HepG2 (cell line): ENCODE measurements at regions not wholly inside any gene's neighbourhood (a gene's known extent, or its start where the extent isn't known, plus 50 kb on each side); places are given as distances from the start of the nearest gene placed in this dataset.

Source experiments
- ATAC-seq: fragments of 200-7000 bp; cut with Tn5 transposase; 3 replicates; pipeline ENCODE4 v1.9.1; 2020; ENCODE audit warnings: mild to moderate bottlenecking, moderate library complexity
- BruUV-seq: library from RNA; stranded (reverse); fragments of 400-500 nt; replicated peaks from 2 replicates; lab custom pipeline; 2021; lab: Mats Ljungman, UMichigan
- CTCF ChIA-PET: fragments of 300-600 bp; formaldehyde crosslinking; extraction: SDS; loops from one replicate; lab custom pipeline; 2021; ENCODE audit warnings: low total read pairs, inconsistent platforms, low intra/inter-chr PET ratio; lab: Yijun Ruan, JAX
- POLR2A ChIA-PET: fragments of 350-600 bp; sonication (Branson Sonifier 250); formaldehyde crosslinking; loops from one replicate; lab custom pipeline; 2020; ENCODE audit warnings: antibody characterized with exemption, inconsistent platforms; lab: Yijun Ruan, JAX
- DNase-seq: peaks from one replicate; pipeline ENCODE4 v3.0.0-alpha.2; 2015; ENCODE audit warnings: low spot score
- FAIRE-seq: peaks from 3 replicates; lab custom pipeline; 2011; peaks lifted over from hg19 to GRCh38; lab: Jason Lieb, UNC
- H2AFZ ChIP-seq: one replicate; pipeline ENCODE4 v1.6.1; 2011; ENCODE audit warnings: low read length, inconsistent platforms
- H3K27ac ChIP-seq: fragments of 300-600 bp; 3 replicates; pipeline ENCODE4 v1.8.0; 2011; ENCODE audit warnings: mixed run types, mild to moderate bottlenecking, mixed read lengths, low read length, inconsistent platforms; ENCODE audit not compliant: insufficient read depth; ENCODE audit errors: extremely low read length
- H3K27me3 ChIP-seq, 2 experiments: fragments of 200-600 bp in 1 of 2; 2 replicates in 1 of 2; 3 replicates in 1 of 2; pipeline versions ENCODE4 v1.6.0 to v1.8.0; 2011; ENCODE audit warnings: low read length in 2 of 2, mild to moderate bottlenecking in 2 of 2, moderate library complexity in 2 of 2, inconsistent platforms in 1 of 2; ENCODE audit not compliant: insufficient read depth in 2 of 2, control insufficient read depth in 1 of 2
- H3K36me3 ChIP-seq, 2 experiments: fragments of 200-600 bp in 1 of 2; replicated peaks in 1 of 2; 2 replicates in 1 of 2; 3 replicates in 1 of 2; pipeline versions ENCODE4 v1.5.1 to v1.8.0; 2011; ENCODE audit warnings: low read length in 2 of 2, inconsistent platforms in 1 of 2; ENCODE audit not compliant: insufficient read depth in 2 of 2, control insufficient read depth in 1 of 2
- H3K4me1 ChIP-seq: 2 replicates; pipeline ENCODE4 v1.5.1; 2012; ENCODE audit warnings: low read length, inconsistent platforms; ENCODE audit not compliant: insufficient read depth
- H3K4me2 ChIP-seq: 2 replicates; pipeline ENCODE4 v1.6.0; 2011; ENCODE audit warnings: low read depth, low read length, inconsistent platforms
- H3K4me3 ChIP-seq, 3 experiments: fragments of 200-600 bp in 1 of 3; sonication (generic), shearing (Covaris generic) in 1 of 3; replicated peaks in 1 of 3; 2 replicates each; pipeline ENCODE4 v1.5.1; 2011 to 2016; ENCODE audit warnings: low read length in 3 of 3, inconsistent platforms in 2 of 3, low read depth in 2 of 3, mild to moderate bottlenecking in 2 of 3, control low read depth in 1 of 3, mixed read lengths in 1 of 3; ENCODE audit not compliant: insufficient read depth in 1 of 3
- H3K79me2 ChIP-seq: one replicate; pipeline ENCODE4 v1.6.1; 2011; ENCODE audit warnings: low read length, inconsistent platforms; ENCODE audit not compliant: insufficient read depth
- H3K9ac ChIP-seq: 2 replicates; pipeline ENCODE4 v1.6.0; 2011; ENCODE audit warnings: mild to moderate bottlenecking, low read depth, low read length, inconsistent platforms; ENCODE audit not compliant: insufficient read depth
- H3K9me3 ChIP-seq: 2 replicates; pipeline ENCODE4 v1.5.1; 2012; ENCODE audit warnings: mild to moderate bottlenecking, low read length
- H4K20me1 ChIP-seq: 2 replicates; pipeline ENCODE4 v1.6.0; 2011; ENCODE audit warnings: inconsistent platforms, mild to moderate bottlenecking, low read length, moderate library complexity; ENCODE audit not compliant: insufficient read depth
- MTERF4 ChIP-seq: sonication (generic); formaldehyde crosslinking; IDR thresholded peaks from 2 replicates; pipeline ENCODE4 v1.8.0; 2023; ENCODE audit warnings: mild to moderate bottlenecking, missing genetic modification reagents
- POLR2A ChIP-seq, 2 experiments: IDR thresholded peaks; 2 replicates each; pipeline ENCODE4 v1.6.1; 2011; ENCODE audit warnings: low read depth in 2 of 2, low read length in 2 of 2, mild to moderate bottlenecking in 1 of 2, moderate library complexity in 1 of 2; ENCODE audit not compliant: insufficient read depth in 1 of 2
- REST ChIP-seq, 2 experiments: IDR thresholded peaks; 2 replicates each; pipeline ENCODE4 v1.6.1; 2011 to 2012; ENCODE audit warnings: low read length in 2 of 2, borderline replicate concordance in 1 of 2, low read depth in 1 of 2, mild to moderate bottlenecking in 1 of 2, moderate library complexity in 1 of 2
- TAF1 ChIP-seq: sonication (generic); formaldehyde crosslinking; IDR thresholded peaks from 2 replicates; pipeline ENCODE4 v1.4.0; 2020; ENCODE audit warnings: missing genetic modification reagents
- YEATS4 ChIP-seq: sonication (generic); formaldehyde crosslinking; IDR thresholded peaks from 2 replicates; pipeline ENCODE4 v1.4.0; 2020; ENCODE audit warnings: missing genetic modification reagents, borderline replicate concordance
- ZNF224 ChIP-seq: sonication (generic); formaldehyde crosslinking; IDR thresholded peaks from 2 replicates; pipeline ENCODE4 v1.5.0; 2020; ENCODE audit warnings: mild to moderate bottlenecking, missing genetic modification reagents
- ZNF256 ChIP-seq: sonication (generic); formaldehyde crosslinking; conservative IDR thresholded peaks from 2 replicates; pipeline ENCODE4 v1.4.0; 2020; ENCODE audit warnings: missing genetic modification reagents
- ZNF367 ChIP-seq: sonication (generic); formaldehyde crosslinking; IDR thresholded peaks from 2 replicates; pipeline ENCODE4 v1.4.0; 2020; ENCODE audit warnings: missing genetic modification reagents, borderline replicate concordance
- WGBS: methylation state at CpG from one replicate; pipeline ENCODE4 v1.1.6; 2017; ENCODE audit warnings: low lambda C conversion rate; 5-methylcytosine and 5-hydroxymethylcytosine counted together
- in situ Hi-C: cut with HindIII; loops from 2 replicates; pipeline ENCODE4 v1.10.0; 2017; ENCODE audit warnings: low pct_unique_long_range_greater_than_20kb; ENCODE audit not compliant: extremely low pct_ligation_motif_present
- intact Hi-C: fragments of 100-400 bp; cut with micrococcal nuclease; formaldehyde crosslinking; loops from one replicate; pipeline ENCODE4 v1.10.0; 2022; ENCODE audit not compliant: unreplicated experiment

GRCh38 chr3:66602691-66603090 is 101.9 kb upstream of the LRIG1 start:
- Histone ChIP-seq H4K20me1 (no peaks in the 10 kb centered on the region), H3K9ac (no peak overlapping the region), H3K79me2 (no peaks in the 10 kb centered on the region), H3K9me3 (no peaks in the 10 kb centered on the region), H2AFZ (no peak overlapping the region), H3K27ac (no peak overlapping the region), H3K4me3 (no peak overlapping the region), H3K4me1 (no peaks in the 10 kb centered on the region), H3K36me3 (no peaks in the 10 kb centered on the region), H3K4me2 (no peak overlapping the region), H3K27me3 (peaks cover 3 to 5% of the 10 kb centered on the region in 2 experiments; a peak in 2 of 5 replicates)
- in situ Hi-C loops: no loop called here
- ATAC-seq: no peak
- no peak for DNase-seq
- ChIA-PET POLR2A (no interaction called here), CTCF (no interaction called here)
- TF ChIP-seq REST (IDR thresholded peaks at IDR 0.05; ENCODE audit: borderline replicate concordance in 1 of 2, low read depth in 1 of 2, low read length in 2 of 2) (no peak), YEATS4 (CRISPR knock-in tag) (no peak), ZNF224 (CRISPR knock-in tag) (no peak), ZNF367 (CRISPR knock-in tag) (no peak), POLR2A (IDR thresholded peaks at IDR 0.05; ENCODE audit: insufficient read depth in 1 of 2, low read depth in 2 of 2, low read length in 2 of 2) (no peak), TAF1 (CRISPR knock-in tag) (no peak), ZNF256 (CRISPR knock-in tag) (no peak), MTERF4 (CRISPR knock-in tag) (no peak)
- intact Hi-C loops: no loop called here
- WGBS: 28% methylated on average over 5 of the region's 5 CpGs
- FAIRE-seq: no peak
- no TSS peak for BruUV-seq
